Muscle layer of duodenum (tissue), 2 donors: ENCODE measurements at regions not wholly inside any gene's neighbourhood (a gene's known extent, or its start where the extent isn't known, plus 50 kb on each side); places are given as distances from the start of the nearest gene placed in this dataset.

Experiments
- H3K27ac ChIP-seq: one replicate; pipeline ENCODE4 v1.7.0; 2013; ENCODE audit warnings: mild to moderate bottlenecking, low read length
- H3K27me3 ChIP-seq: one replicate; pipeline ENCODE4 v1.7.0; 2013; ENCODE audit warnings: low read depth, mild to moderate bottlenecking, control low read depth, low read length
- H3K36me3 ChIP-seq, 2 donors: one replicate each; pipeline ENCODE4 v1.7.0; 2013; ENCODE audit warnings: low read length in 2 of 2, control low read depth in 1 of 2, mild to moderate bottlenecking in 1 of 2; ENCODE audit not compliant: insufficient read depth in 2 of 2, control insufficient read depth in 1 of 2
- H3K4me1 ChIP-seq, 2 donors: one replicate each; pipeline ENCODE4 v1.7.0; 2013; ENCODE audit warnings: low read length in 2 of 2, mild to moderate bottlenecking in 2 of 2, control low read depth in 1 of 2, moderate library complexity in 1 of 2; ENCODE audit not compliant: insufficient read depth in 2 of 2, control insufficient read depth in 1 of 2
- H3K4me3 ChIP-seq, 2 donors: one replicate each; pipeline ENCODE4 v1.7.0; 2013; ENCODE audit warnings: low read length in 2 of 2, low read depth in 1 of 2, mild to moderate bottlenecking in 1 of 2
- H3K9me3 ChIP-seq, 2 donors: one replicate each; pipeline ENCODE4 v1.7.0; 2013; ENCODE audit warnings: low read length in 2 of 2, control low read depth in 1 of 2, mild to moderate bottlenecking in 1 of 2; ENCODE audit not compliant: control insufficient read depth in 1 of 2
- donor health status: healthy.

GRCh38 chr10:63987212-63987611 is 466.0 kb downstream of the REEP3 start:
- no peaks in the 10 kb centered on the region for H3K9me3 ChIP-seq
- H3K4me1 ChIP-seq = no peaks in the 10 kb centered on the region
- no peaks in the 10 kb centered on the region for H3K27me3 ChIP-seq
- no peak overlapping the region for H3K27ac ChIP-seq
- H3K36me3 ChIP-seq = no peaks in the 10 kb centered on the region
- H3K4me3 ChIP-seq = no peak overlapping the region

DNA sequence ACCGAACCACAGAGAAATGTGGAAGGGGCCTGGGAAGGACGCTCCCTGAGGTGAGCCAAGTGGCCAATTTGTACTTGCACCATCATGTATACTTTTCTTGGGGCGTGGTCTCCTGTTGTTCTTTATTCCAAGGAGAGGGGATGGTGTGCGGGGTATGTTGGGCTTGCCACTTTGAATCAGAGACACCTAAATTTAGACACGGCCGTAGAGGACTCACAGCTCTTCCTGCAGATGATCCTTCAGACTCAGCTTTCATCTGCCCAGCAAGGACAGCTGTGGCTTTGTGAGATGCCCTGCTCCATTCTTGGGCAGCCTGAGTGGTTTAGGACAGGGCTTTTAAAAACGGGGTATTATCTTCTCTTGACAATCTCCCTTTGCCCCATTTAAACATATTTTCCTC is 473.2 kb downstream of the REEP3 start:
- H3K36me3 ChIP-seq = no peaks in the 10 kb centered on the region
- no peaks in the 10 kb centered on the region for H3K4me1 ChIP-seq
- no peak overlapping the region for H3K4me3 ChIP-seq
- no peak overlapping the region for H3K27ac ChIP-seq
- H3K9me3 ChIP-seq = no peaks in the 10 kb centered on the region
- no peaks in the 10 kb centered on the region for H3K27me3 ChIP-seq

GRCh38 chr10:64007157-64007556 is 486.0 kb downstream of the REEP3 start:
- Histone ChIP-seq H3K36me3 (no peaks in the 10 kb centered on the region), H3K4me3 (no peak overlapping the region), H3K27ac (no peak overlapping the region), H3K9me3 (peaks cover 0 to 16% of the 10 kb centered on the region in 2 donors), H3K4me1 (no peaks in the 10 kb centered on the region), H3K27me3 (no peaks in the 10 kb centered on the region)

DNA sequence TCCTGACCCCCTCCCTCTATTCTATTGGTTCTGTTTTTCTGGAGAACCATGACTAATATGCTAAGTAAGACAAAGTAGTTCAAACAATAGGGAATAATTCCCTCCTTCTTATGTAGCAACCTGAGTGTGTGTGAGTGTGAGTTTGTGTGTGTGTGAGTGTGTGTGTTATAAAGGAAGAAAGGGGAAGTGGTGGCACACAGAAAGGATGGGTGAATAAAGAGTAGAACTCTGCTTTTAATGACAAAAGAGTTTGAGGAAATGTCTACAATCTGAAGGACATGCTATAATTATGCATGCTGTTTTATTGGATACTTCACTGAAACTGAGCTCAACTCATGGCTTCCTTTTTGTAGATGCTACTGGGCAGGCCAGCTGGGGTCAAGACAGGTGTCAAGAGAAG is 489.5 kb downstream of the REEP3 start:
- H3K4me1 ChIP-seq = no peaks in the 10 kb centered on the region
- H3K27ac ChIP-seq = no peak overlapping the region
- no peak overlapping the region for H3K4me3 ChIP-seq
- no peaks in the 10 kb centered on the region for H3K36me3 ChIP-seq
- no peaks in the 10 kb centered on the region for H3K27me3 ChIP-seq
- peaks cover 0 to 14% of the 10 kb centered on the region in 2 donors for H3K9me3 ChIP-seq

DNA sequence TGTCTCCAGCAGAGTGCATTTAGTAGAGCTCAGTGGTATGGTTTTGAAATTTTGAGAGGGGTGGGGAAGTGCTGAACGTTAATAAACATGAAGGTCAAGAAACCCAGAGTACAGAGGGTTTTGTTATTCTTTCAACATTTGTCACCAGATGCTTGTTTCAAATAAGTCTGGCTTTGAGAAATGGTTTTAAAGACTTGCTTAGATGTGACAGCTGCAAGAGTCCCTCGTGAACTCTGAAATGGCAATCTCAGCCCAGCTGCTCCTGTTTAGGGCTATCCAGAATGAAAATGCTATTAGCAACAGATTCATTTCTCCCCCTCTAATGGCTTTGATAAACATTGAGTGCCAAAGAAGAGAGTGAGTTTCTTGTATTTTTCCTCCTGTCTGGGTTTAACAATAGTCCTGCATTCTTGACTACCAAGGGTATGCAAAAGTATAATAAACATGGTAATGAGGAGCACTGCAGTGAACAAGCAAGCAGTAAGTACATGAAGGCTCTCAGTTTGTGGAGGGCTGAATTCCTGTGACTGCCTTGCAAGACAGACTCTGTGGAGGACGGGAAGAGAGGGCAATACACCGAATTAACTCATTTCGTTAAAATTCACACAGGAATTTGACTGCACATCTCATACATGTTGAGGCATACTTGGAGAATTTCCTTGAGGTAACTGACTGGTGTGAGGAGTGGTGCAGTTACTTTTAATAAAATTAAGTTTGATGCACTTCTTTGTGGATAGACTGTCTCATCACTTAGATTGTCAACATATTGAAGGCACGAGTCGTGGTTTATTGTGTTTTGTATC is 490.9 kb downstream of the REEP3 start:
- Histone ChIP-seq H3K36me3 (no peaks in the 10 kb centered on the region), H3K4me3 (no peak overlapping the region), H3K4me1 (no peaks in the 10 kb centered on the region), H3K9me3 (peaks cover 0 to 2% of the 10 kb centered on the region in 2 donors), H3K27ac (no peak overlapping the region), H3K27me3 (no peaks in the 10 kb centered on the region)

GRCh38 chr10:64014281-64014680 is 493.1 kb downstream of the REEP3 start:
- Histone ChIP-seq H3K4me3 (no peak overlapping the region), H3K4me1 (no peaks in the 10 kb centered on the region), H3K36me3 (no peaks in the 10 kb centered on the region), H3K27me3 (no peaks in the 10 kb centered on the region), H3K27ac (no peak overlapping the region), H3K9me3 (no peaks in the 10 kb centered on the region)

GRCh38 chr10:64023926-64024470 is 502.8 kb downstream of the REEP3 start:
- Histone ChIP-seq H3K27me3 (no peaks in the 10 kb centered on the region), H3K36me3 (no peaks in the 10 kb centered on the region), H3K9me3 (peaks cover 0 to 6% of the 10 kb centered on the region in 2 donors), H3K4me1 (no peaks in the 10 kb centered on the region), H3K4me3 (no peak overlapping the region), H3K27ac (no peak overlapping the region)

DNA sequence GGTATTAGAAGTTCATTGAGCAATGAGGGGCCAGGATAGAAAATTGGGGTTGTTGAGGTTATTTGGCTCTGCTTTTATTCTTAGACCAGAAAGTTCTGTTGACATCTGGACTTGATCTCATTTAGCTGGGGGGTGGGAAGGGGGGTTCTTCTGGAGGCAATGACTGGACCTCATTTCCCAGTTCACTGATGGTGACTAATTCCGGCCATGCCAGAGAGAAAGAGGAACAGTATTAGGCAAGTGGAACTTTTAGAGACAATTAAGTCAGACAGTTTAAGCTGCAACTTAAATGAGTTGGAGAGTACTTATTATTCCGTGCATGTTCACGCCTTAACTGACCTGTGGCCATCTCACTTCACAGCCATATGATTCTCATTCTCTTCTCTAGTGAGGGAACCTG is 512.5 kb downstream of the REEP3 start:
- H3K36me3 ChIP-seq = no peaks in the 10 kb centered on the region
- H3K4me1 ChIP-seq = peaks cover 0 to 27% of the 10 kb centered on the region in 2 donors
- H3K4me3 ChIP-seq = no peak overlapping the region
- H3K9me3 ChIP-seq = no peaks in the 10 kb centered on the region
- H3K27me3 ChIP-seq = no peaks in the 10 kb centered on the region
- H3K27ac ChIP-seq = no peak overlapping the region

GRCh38 chr10:64036321-64036930 is 515.2 kb downstream of the REEP3 start:
- H3K9me3 ChIP-seq = no peaks in the 10 kb centered on the region
- H3K27ac ChIP-seq = no peak overlapping the region
- no peaks in the 10 kb centered on the region for H3K27me3 ChIP-seq
- H3K4me1 ChIP-seq = peaks cover 0 to 28% of the 10 kb centered on the region in 2 donors
- no peaks in the 10 kb centered on the region for H3K36me3 ChIP-seq
- peak overlapping the region; percentile 17 to 49 for H3K4me3 ChIP-seq

- Histone ChIP-seq H3K4me3 (peak overlapping the region; percentile 17 to 49), H3K27ac (no peak overlapping the region), H3K36me3 (no peaks in the 10 kb centered on the region), H3K9me3 (no peaks in the 10 kb centered on the region), H3K4me1 (peaks cover 0 to 30% of the 10 kb centered on the region in 2 donors), H3K27me3 (no peaks in the 10 kb centered on the region)
Observed at GRCh38 chr10:64037071-64037661, 516.0 kb downstream of the REEP3 start.

GRCh38 chr10:64038107-64038506 is 516.9 kb downstream of the REEP3 start:
- H3K27me3 ChIP-seq = no peaks in the 10 kb centered on the region
- no peak overlapping the region for H3K27ac ChIP-seq
- no peaks in the 10 kb centered on the region for H3K36me3 ChIP-seq
- H3K4me3 ChIP-seq = no peak overlapping the region
- H3K9me3 ChIP-seq = no peaks in the 10 kb centered on the region
- H3K4me1 ChIP-seq = peaks cover 0 to 28% of the 10 kb centered on the region in 2 donors
